PC-9 (cell line): ENCODE measurements at regions not wholly inside any gene's neighbourhood (a gene's known extent, or its start where the extent isn't known, plus 50 kb on each side); places are given as distances from the start of the nearest gene placed in this dataset.

ENCODE experiments used
- BruUV-seq: library from RNA; stranded (reverse); fragments of 400-500 nt; replicated peaks from 2 replicates; lab custom pipeline; 2021; lab: Mats Ljungman, UMichigan
- CTCF ChIA-PET: fragments of 300-600 bp; sonication (Branson Sonifier 250); formaldehyde crosslinking; loops from one replicate; lab custom pipeline; 2022; ENCODE audit warnings: antibody characterized with exemption; lab: Charles Lee
- POLR2A ChIA-PET: fragments of 300-600 bp; sonication (Branson Sonifier 250); formaldehyde crosslinking; loops from one replicate; lab custom pipeline; 2022; ENCODE audit warnings: antibody characterized with exemption; ENCODE audit not compliant: unreplicated experiment; lab: Charles Lee
- DNase-seq, 2 experiments: peaks; one replicate each; pipeline versions ENCODE4 v3.0.0 to v3.0.0-alpha.2; 2015 to 2022; ENCODE audit warnings: mixed read lengths in 1 of 2
- H2AFZ ChIP-seq: fragments of 200-600 bp; sonication (generic); 2 replicates; pipeline ENCODE4 v1.8.1; 2017; ENCODE audit warnings: antibody characterized with exemption
- H3F3A ChIP-seq: fragments of 200-600 bp; sonication (generic); 2 replicates; pipeline ENCODE4 v1.8.1; 2017; ENCODE audit warnings: antibody characterized with exemption, mild to moderate bottlenecking, low read depth; ENCODE audit not compliant: insufficient read depth
- H3K27ac ChIP-seq: fragments of 200-600 bp; sonication (generic); 2 replicates; pipeline ENCODE4 v1.6.1; 2016; ENCODE audit warnings: mixed run types
- H3K27me3 ChIP-seq: fragments of 200-600 bp; sonication (generic); 2 replicates; pipeline ENCODE4 v1.6.1; 2016; ENCODE audit warnings: low read depth, mixed run types; ENCODE audit not compliant: insufficient read depth
- H3K36me3 ChIP-seq: fragments of 200-600 bp; sonication (generic); 2 replicates; pipeline ENCODE4 v1.6.1; 2016; ENCODE audit warnings: low read depth, mixed run types
- H3K4me1 ChIP-seq: fragments of 200-600 bp; sonication (generic); replicated peaks from 2 replicates; pipeline ENCODE4 v1.6.1; 2016; ENCODE audit warnings: mixed run types; ENCODE audit not compliant: insufficient read depth
- H3K4me2 ChIP-seq: fragments of 200-600 bp; sonication (generic); 2 replicates; pipeline ENCODE4 v1.6.1; 2017; ENCODE audit warnings: mixed run types
- H3K4me3 ChIP-seq: fragments of 200-600 bp; sonication (generic); 2 replicates; pipeline ENCODE4 v1.6.1; 2016; ENCODE audit warnings: mixed run types
- H3K79me2 ChIP-seq: fragments of 200-600 bp; sonication (generic); 2 replicates; pipeline ENCODE4 v1.6.1; 2017; ENCODE audit warnings: low read depth, mixed run types
- H3K9me2 ChIP-seq: fragments of 200-600 bp; sonication (generic); 2 replicates; pipeline ENCODE4 v1.8.1; 2017; ENCODE audit warnings: mild to moderate bottlenecking; ENCODE audit not compliant: insufficient read depth
- H3K9me3 ChIP-seq: fragments of 200-600 bp; sonication (generic); 2 replicates; pipeline ENCODE4 v1.8.1; 2016; ENCODE audit warnings: low read depth; ENCODE audit not compliant: insufficient read depth
- H4K20me1 ChIP-seq: fragments of 200-600 bp; sonication (generic); 2 replicates; pipeline ENCODE4 v1.8.1; 2017; ENCODE audit not compliant: insufficient read depth
- CTCF ChIP-seq: fragments of 200-600 bp; sonication (generic); conservative IDR thresholded peaks from 2 replicates; pipeline ENCODE4 v1.6.1; 2017; ENCODE audit warnings: mixed run types, antibody characterized with exemption, mild to moderate bottlenecking, moderate library complexity
- EZH2 ChIP-seq: fragments of 200-600 bp; sonication (generic); IDR thresholded peaks from 2 replicates; pipeline ENCODE4 v1.8.0; 2017; ENCODE audit warnings: antibody characterized with exemption, low read depth
- intact Hi-C: fragments of 100-400 bp; cut with micrococcal nuclease; formaldehyde crosslinking; loops from one replicate; pipeline ENCODE4 v1.10.0; 2022; ENCODE audit not compliant: unreplicated experiment

DNA sequence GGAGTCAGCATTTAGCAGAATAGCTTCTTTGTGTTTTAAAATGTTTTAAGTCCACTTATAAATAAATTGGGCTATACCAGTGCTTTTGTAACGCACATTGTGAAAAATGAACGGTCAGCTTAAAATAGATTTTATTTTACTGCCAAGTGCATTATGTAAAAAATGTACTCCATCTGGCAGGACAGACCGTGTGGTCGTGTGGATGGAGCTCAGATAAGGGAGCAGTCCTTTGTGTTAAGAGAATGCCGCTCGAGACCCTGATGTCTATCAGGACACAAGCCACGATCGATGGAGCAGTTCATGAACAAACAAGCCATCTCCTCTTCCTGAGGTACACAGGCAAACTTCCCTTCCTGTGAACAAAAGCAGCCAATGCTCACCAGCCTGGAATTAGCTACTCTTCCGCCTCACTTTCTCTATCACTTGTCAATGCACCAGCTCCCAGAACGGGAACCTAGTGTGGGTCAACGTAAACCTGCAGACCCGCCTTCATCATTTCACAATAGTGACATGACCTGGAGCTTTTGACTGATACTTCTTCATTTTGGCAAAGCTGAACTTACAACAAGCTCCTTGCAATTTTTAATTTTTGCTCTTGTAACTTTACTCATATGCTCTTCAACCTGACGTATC, 243.5 kb downstream of the TGFB2 start:
- no peak for DNase-seq
- no peaks in the 10 kb centered on the region for H3K79me2 ChIP-seq
- H3K27me3 ChIP-seq = no peaks in the 10 kb centered on the region
- H3K27ac ChIP-seq = no peak overlapping the region
- H3K4me3 ChIP-seq = no peak overlapping the region
- H3F3A ChIP-seq = peaks cover 26% of the 10 kb centered on the region
- H4K20me1 ChIP-seq = no peaks in the 10 kb centered on the region
- no peak for TF ChIP-seq EZH2
- TF ChIP-seq CTCF = no peak
- CTCF ChIA-PET = no interaction called here
- H3K4me2 ChIP-seq = no peak overlapping the region
- H3K4me1 ChIP-seq = peaks cover 36% of the 10 kb centered on the region
- intact Hi-C loops = loop anchor here (5.0 to 10.0 kb wide), 4 partner anchors 51 to 976 kb away; no protein-coding TSS in a partner anchor
- no peaks in the 10 kb centered on the region; the same call in 1 of the 2 replicates for H3K36me3 ChIP-seq
- no TSS peak for BruUV-seq
- H2AFZ ChIP-seq = no peak overlapping the region
- POLR2A ChIA-PET = no interaction called here
- peaks cover 13% of the 10 kb centered on the region; the same call in 1 of the 2 replicates for H3K9me3 ChIP-seq
- H3K9me2 ChIP-seq = no peaks in the 10 kb centered on the region

- no peak for TF ChIP-seq CTCF
- no peak for TF ChIP-seq EZH2
- Histone ChIP-seq H2AFZ (no peak overlapping the region), H3K4me2 (no peak overlapping the region), H3K9me2 (no peaks in the 10 kb centered on the region), H3F3A (peaks cover 26% of the 10 kb centered on the region), H3K4me3 (no peak overlapping the region), H3K79me2 (no peaks in the 10 kb centered on the region), H3K36me3 (no peaks in the 10 kb centered on the region; the same call in 1 of the 2 replicates), H3K4me1 (peaks cover 35% of the 10 kb centered on the region), H3K9me3 (peaks cover 4% of the 10 kb centered on the region; the same call in 1 of the 2 replicates), H4K20me1 (no peaks in the 10 kb centered on the region), H3K27ac (no peak overlapping the region), H3K27me3 (no peaks in the 10 kb centered on the region)
- no peak for DNase-seq
- intact Hi-C loops = loop anchor here (5.0 to 10.0 kb wide), 4 partner anchors 52 to 975 kb away; no protein-coding TSS in a partner anchor
- ChIA-PET POLR2A (no interaction called here), CTCF (no interaction called here)
- no TSS peak for BruUV-seq
Measured at GRCh38 chr1:218589487-218589886, 244.4 kb downstream of the TGFB2 start.

DNA sequence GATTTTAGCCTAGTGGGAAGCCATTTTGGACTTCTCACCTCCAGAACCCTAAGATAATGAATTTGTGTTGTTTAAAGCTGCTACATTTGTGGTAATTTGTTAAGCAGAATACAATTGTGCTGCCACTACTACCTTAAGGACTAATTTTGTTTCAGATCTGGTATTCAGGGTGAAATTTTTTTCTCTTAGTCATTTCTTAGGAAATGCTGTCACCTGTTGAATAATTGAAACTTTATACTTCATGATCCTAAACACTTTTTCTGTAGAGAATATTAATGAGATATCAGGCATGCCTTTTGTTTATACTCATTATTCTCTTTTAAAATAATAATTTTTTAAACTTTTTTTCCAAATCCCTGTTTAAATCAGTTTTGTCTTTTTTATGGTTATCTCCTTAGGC, 246.8 kb downstream of the TGFB2 start:
- no TSS peak for BruUV-seq
- no peak overlapping the region for H3K4me2 ChIP-seq
- DNase-seq = no peak
- peaks cover 3% of the 10 kb centered on the region; the same call in 1 of the 2 replicates for H3K9me3 ChIP-seq
- peak overlapping the region; percentile 52 for H3K27ac ChIP-seq
- H3K36me3 ChIP-seq = no peaks in the 10 kb centered on the region; the same call in 1 of the 2 replicates
- intact Hi-C loops = loop anchor here (1.0 kb wide), 4 partner anchors 82 to 475 kb away; no protein-coding TSS in a partner anchor
- peaks cover 15% of the 10 kb centered on the region for H3K4me1 ChIP-seq
- H4K20me1 ChIP-seq = no peaks in the 10 kb centered on the region
- ChIA-PET POLR2A (no interaction called here), CTCF (interaction anchor here (0.5 kb wide), 1 partner anchor 129 kb away, joined by 5 read pairs; no protein-coding TSS in a partner anchor)
- H3F3A ChIP-seq = peaks cover 10% of the 10 kb centered on the region
- no peak overlapping the region for H3K4me3 ChIP-seq
- no peaks in the 10 kb centered on the region for H3K79me2 ChIP-seq
- no peaks in the 10 kb centered on the region for H3K27me3 ChIP-seq
- H2AFZ ChIP-seq = no peak overlapping the region
- TF ChIP-seq EZH2 (no peak), CTCF (no peak)
- H3K9me2 ChIP-seq = no peaks in the 10 kb centered on the region
